A673 (cell line): ENCODE measurements at regions not wholly inside any gene's neighbourhood (a gene's known extent, or its start where the extent isn't known, plus 50 kb on each side); places are given as distances from the start of the nearest gene placed in this dataset. TPM values are rescaled to one million over a fixed set of nuclear protein-coding genes. Genes with fewer than 3 reads are reported as not detected.

Experiments
- microRNA-seq: library from miRNA; unstranded; fragments of <30 nt; microRNA quantifications from one replicate; pipeline ENCODE4 v1.2.0, GENCODE V29; 2021

Small RNA genes lying in the stretch of these regions (microRNA-seq; reads per million reads assigned to microRNA genes)
- gene MIR1233-2: not detected
